ENCODE measurements at regions not wholly inside any gene's neighbourhood (a gene's known extent, or its start where the extent isn't known, plus 50 kb on each side); places are given as distances from the start of the nearest gene placed in this dataset.

GRCh38 chr3:10555263-10555662 is 49.9 kb upstream of the ATP2B2 start:
- no peak for DNase-seq

- no peak for DNase-seq
These were observed 50.9 kb upstream of the ATP2B2 start for GRCh38 chr3:10556312-10556711.

GRCh38 chr3:10557250-10557649 is 51.9 kb upstream of the ATP2B2 start:
- no peak for DNase-seq

GRCh38 chr3:10557781-10558373 is 52.5 kb upstream of the ATP2B2 start:
- DNase-seq, result no peak

GRCh38 chr3:10558736-10559135 is 53.4 kb upstream of the ATP2B2 start:
- no peak for DNase-seq

GRCh38 chr3:10560060-10560861 is 54.9 kb upstream of the ATP2B2 start:
- DNase-seq, result no peak

GRCh38 chr3:10561162-10561945 is 56.0 kb upstream of the ATP2B2 start:
- DNase-seq, result no peak

- DNase-seq, result no peak
These were observed 56.7 kb upstream of the ATP2B2 start for GRCh38 chr3:10561946-10562560.

GRCh38 chr3:10563396-10563795 is 58.0 kb upstream of the ATP2B2 start:
- DNase-seq, result no peak

GRCh38 chr3:10565814-10566213 is 60.4 kb upstream of the ATP2B2 start:
- no peak for DNase-seq

GRCh38 chr3:10566451-10566850 is 61.1 kb upstream of the ATP2B2 start:
- no peak for DNase-seq

GRCh38 chr3:10568549-10568948 is 63.2 kb upstream of the ATP2B2 start:
- DNase-seq, result no peak

- DNase-seq, result no peak
These were observed 65.0 kb upstream of the ATP2B2 start for GRCh38 chr3:10570196-10570946.

GRCh38 chr3:10574101-10574620 is 68.8 kb upstream of the ATP2B2 start:
- no peak for DNase-seq

- no peak for DNase-seq
These were observed 70.3 kb upstream of the ATP2B2 start for GRCh38 chr3:10575601-10576160.

- no peak for DNase-seq
These were observed 72.1 kb upstream of the ATP2B2 start for GRCh38 chr3:10577486-10577885.

GRCh38 chr3:10580426-10580825 is 75.0 kb upstream of the ATP2B2 start:
- no peak for DNase-seq

- no peak for DNase-seq
These were observed 75.9 kb upstream of the ATP2B2 start for GRCh38 chr3:10581251-10581650.

- DNase-seq, result no peak
These were observed 76.3 kb upstream of the ATP2B2 start for GRCh38 chr3:10581716-10582115.

GRCh38 chr3:10582733-10583132 is 77.3 kb upstream of the ATP2B2 start:
- DNase-seq, result no peak

- DNase-seq, result no peak
These were observed 78.7 kb upstream of the ATP2B2 start for GRCh38 chr3:10583798-10584708.

Measured in DMS153 (cell line).